Suprapubic skin (tissue), 3 donors: ENCODE measurements at regions not wholly inside any gene's neighbourhood (a gene's known extent, or its start where the extent isn't known, plus 50 kb on each side); places are given as distances from the start of the nearest gene placed in this dataset.

Experiments used
- POLR2A ChIP-seq, 2 donors: fragments of 450-650 bp; IDR thresholded peaks; one replicate each; pipeline ENCODE4 v1.6.1; 2017; ENCODE audit warnings: antibody characterized with exemption in 2 of 2, mild to moderate bottlenecking in 2 of 2, moderate library complexity in 2 of 2
- TF ChIP-seq, protein P1 (sequence below), 2 donors: fragments of 200-600 bp in 1 of 2; fragments of 450-650 bp in 1 of 2; sonication (generic) in 1 of 2; IDR thresholded peaks; one replicate each; pipeline ENCODE4 v1.5.1; 2016 to 2019; ENCODE audit warnings: antibody characterized with exemption in 2 of 2, mild to moderate bottlenecking in 1 of 2, moderate library complexity in 1 of 2

DNA sequence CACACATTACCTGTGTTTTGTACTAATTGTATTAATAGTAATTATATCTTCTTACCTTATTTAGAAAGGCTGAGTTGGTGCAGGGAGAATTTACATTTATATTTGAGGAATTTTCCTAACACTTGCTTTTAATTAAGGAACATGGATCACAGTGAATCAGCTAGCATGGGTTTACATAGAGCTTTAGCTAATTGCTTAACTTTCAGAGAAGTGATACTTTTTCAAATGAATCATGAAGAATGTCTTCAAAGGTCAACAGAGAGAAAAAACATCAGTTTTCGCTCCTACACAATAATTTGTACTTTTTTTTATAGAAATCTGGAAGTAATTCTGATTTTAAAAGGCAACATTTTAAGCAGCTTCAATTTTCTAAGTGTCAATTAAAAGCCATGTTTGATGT is 195.0 kb upstream of the HEY2 start:
- TF ChIP-seq POLR2A (IDR thresholded peaks at IDR 0.05), result no peak
- TF ChIP-seq, protein P1, sequence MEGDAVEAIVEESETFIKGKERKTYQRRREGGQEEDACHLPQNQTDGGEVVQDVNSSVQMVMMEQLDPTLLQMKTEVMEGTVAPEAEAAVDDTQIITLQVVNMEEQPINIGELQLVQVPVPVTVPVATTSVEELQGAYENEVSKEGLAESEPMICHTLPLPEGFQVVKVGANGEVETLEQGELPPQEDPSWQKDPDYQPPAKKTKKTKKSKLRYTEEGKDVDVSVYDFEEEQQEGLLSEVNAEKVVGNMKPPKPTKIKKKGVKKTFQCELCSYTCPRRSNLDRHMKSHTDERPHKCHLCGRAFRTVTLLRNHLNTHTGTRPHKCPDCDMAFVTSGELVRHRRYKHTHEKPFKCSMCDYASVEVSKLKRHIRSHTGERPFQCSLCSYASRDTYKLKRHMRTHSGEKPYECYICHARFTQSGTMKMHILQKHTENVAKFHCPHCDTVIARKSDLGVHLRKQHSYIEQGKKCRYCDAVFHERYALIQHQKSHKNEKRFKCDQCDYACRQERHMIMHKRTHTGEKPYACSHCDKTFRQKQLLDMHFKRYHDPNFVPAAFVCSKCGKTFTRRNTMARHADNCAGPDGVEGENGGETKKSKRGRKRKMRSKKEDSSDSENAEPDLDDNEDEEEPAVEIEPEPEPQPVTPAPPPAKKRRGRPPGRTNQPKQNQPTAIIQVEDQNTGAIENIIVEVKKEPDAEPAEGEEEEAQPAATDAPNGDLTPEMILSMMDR (IDR thresholded peaks at IDR 0.05), result no peak
